WTC11 (cell line): ENCODE measurements at regions not wholly inside any gene's neighbourhood (a gene's known extent, or its start where the extent isn't known, plus 50 kb on each side); places are given as distances from the start of the nearest gene placed in this dataset.

Experiments
- ATAC-seq: fragments of 200-7000 bp; cut with Tn5 transposase; 2 replicates; pipeline ENCODE4 v1.10.0; 2021; ENCODE audit warnings: mild to moderate bottlenecking, moderate library complexity
- CTCF ChIA-PET: fragments of 300-600 bp; sonication (Branson Sonifier 250); formaldehyde crosslinking; loops from one replicate; lab custom pipeline; 2021; ENCODE audit warnings: antibody characterized with exemption; lab: Charles Lee
- POLR2A ChIA-PET: fragments of 350-600 bp; sonication (Branson Sonifier 250); formaldehyde crosslinking; loops from one replicate; lab custom pipeline; 2021; ENCODE audit warnings: antibody characterized with exemption; lab: Charles Lee
- DNase-seq: peaks from one replicate; pipeline ENCODE4 v3.0.0; 2021; ENCODE audit warnings: low spot score
- H3K27ac Mint-ChIP-seq: 2 replicates; pipeline ENCODE4 v1.8.0; 2021; ENCODE audit warnings: mixed read lengths
- H3K27me3 Mint-ChIP-seq: 2 replicates; pipeline ENCODE4 v1.8.0; 2021; ENCODE audit warnings: low read depth, mild to moderate bottlenecking, moderate library complexity, mixed read lengths
- H3K36me3 Mint-ChIP-seq: 2 replicates; pipeline ENCODE4 v1.8.0; 2021; ENCODE audit warnings: mixed read lengths
- H3K4me1 Mint-ChIP-seq: 2 replicates; pipeline ENCODE4 v1.8.0; 2022; ENCODE audit warnings: mixed read lengths
- H3K4me3 Mint-ChIP-seq: 2 replicates; pipeline ENCODE4 v1.8.0; 2021; ENCODE audit warnings: mild to moderate bottlenecking, moderate library complexity, mixed read lengths
- H3K9me3 Mint-ChIP-seq: 2 replicates; pipeline ENCODE4 v1.8.0; 2021; ENCODE audit warnings: mixed read lengths
- CREB1 ChIP-seq: sonication (generic); formaldehyde crosslinking; IDR thresholded peaks from 2 replicates; pipeline ENCODE4 v1.8.0; 2023; ENCODE audit warnings: mild to moderate bottlenecking, missing genetic modification reagents
- ELF4 ChIP-seq: sonication (generic); formaldehyde crosslinking; IDR thresholded peaks from 2 replicates; pipeline ENCODE4 v1.8.1; 2022; ENCODE audit warnings: low read depth, mild to moderate bottlenecking, moderate library complexity, missing genetic modification reagents
- ETV6 ChIP-seq: sonication (generic); formaldehyde crosslinking; IDR thresholded peaks from 2 replicates; pipeline ENCODE4 v1.8.1; 2022; ENCODE audit warnings: mild to moderate bottlenecking, missing genetic modification reagents
- FOXJ3 ChIP-seq: sonication (generic); formaldehyde crosslinking; IDR thresholded peaks from 2 replicates; pipeline ENCODE4 v1.9.0; 2021; ENCODE audit warnings: missing genetic modification reagents, mild to moderate bottlenecking, borderline replicate concordance
- NFATC4 ChIP-seq: fragments of 250-450 bp; sonication (Bioruptor Pico); IDR thresholded peaks from 2 replicates; pipeline ENCODE4 v1.9.0; 2021; ENCODE audit warnings: mild to moderate bottlenecking
- RELA ChIP-seq: sonication (generic); formaldehyde crosslinking; IDR thresholded peaks from 2 replicates; pipeline ENCODE4 v1.8.1; 2022; ENCODE audit warnings: missing genetic modification reagents, mild to moderate bottlenecking, borderline replicate concordance
- RORB ChIP-seq: fragments of 250-450 bp; sonication (Bioruptor Pico); IDR thresholded peaks from 2 replicates; pipeline ENCODE4 v1.9.0; 2021; ENCODE audit warnings: mild to moderate bottlenecking
- SMAD3 ChIP-seq: sonication (generic); formaldehyde crosslinking; IDR thresholded peaks from 2 replicates; pipeline ENCODE4 v1.8.0; 2022; ENCODE audit warnings: missing genetic modification reagents, mild to moderate bottlenecking, borderline replicate concordance
- SOX15 ChIP-seq: fragments of 250-450 bp; sonication (Bioruptor Pico); IDR thresholded peaks from 2 replicates; pipeline ENCODE4 v1.9.0; 2021; ENCODE audit warnings: mild to moderate bottlenecking
- TCF7 ChIP-seq: sonication (generic); formaldehyde crosslinking; IDR thresholded peaks from 2 replicates; pipeline ENCODE4 v1.8.0; 2022; ENCODE audit warnings: mild to moderate bottlenecking, low read depth, missing genetic modification reagents, moderate library complexity
- TP53 ChIP-seq: sonication (generic); formaldehyde crosslinking; IDR thresholded peaks from 2 replicates; pipeline ENCODE4 v1.8.1; 2023; ENCODE audit warnings: mild to moderate bottlenecking, missing genetic modification reagents
- ZNF263 ChIP-seq: sonication (generic); formaldehyde crosslinking; IDR thresholded peaks from 2 replicates; pipeline ENCODE4 v1.8.1; 2022; ENCODE audit warnings: low read depth, mild to moderate bottlenecking, moderate library complexity, missing genetic modification reagents
- ZNF396 ChIP-seq: fragments of 250-450 bp; sonication (Bioruptor Pico); IDR thresholded peaks from 2 replicates; pipeline ENCODE4 v1.8.0; 2021; ENCODE audit warnings: mild to moderate bottlenecking, moderate library complexity, borderline replicate concordance
- ZNF416 ChIP-seq: fragments of 250-450 bp; sonication (Bioruptor Pico); IDR thresholded peaks from 2 replicates; pipeline ENCODE4 v1.9.0; 2021; ENCODE audit warnings: mild to moderate bottlenecking, inconsistent platforms
- TF ChIP-seq, protein P1 (sequence below): sonication (generic); formaldehyde crosslinking; IDR thresholded peaks from 2 replicates; pipeline ENCODE4 v1.8.1; 2023; ENCODE audit warnings: mild to moderate bottlenecking, missing genetic modification reagents
- TF ChIP-seq, protein P2 (sequence below): fragments of 250-450 bp; sonication (Bioruptor Pico); IDR thresholded peaks from 2 replicates; pipeline ENCODE4 v1.8.0; 2021; ENCODE audit warnings: mild to moderate bottlenecking
- TF ChIP-seq, protein P3 (sequence below): fragments of 200-600 bp; IDR thresholded peaks from 2 replicates; pipeline ENCODE4 v1.8.0; 2022; ENCODE audit warnings: antibody characterized with exemption
- TF ChIP-seq, protein P4 (sequence below): sonication (generic); formaldehyde crosslinking; IDR thresholded peaks from 2 replicates; pipeline ENCODE4 v1.8.1; 2023; ENCODE audit warnings: mild to moderate bottlenecking, missing genetic modification reagents, moderate library complexity
- TF ChIP-seq, protein P5 (sequence below): sonication (generic); formaldehyde crosslinking; IDR thresholded peaks from 2 replicates; pipeline ENCODE4 v1.8.0; 2022; ENCODE audit warnings: mild to moderate bottlenecking, missing genetic modification reagents
- TF ChIP-seq, protein P6 (sequence below): sonication (generic); formaldehyde crosslinking; IDR thresholded peaks from 2 replicates; pipeline ENCODE4 v1.8.0; 2022; ENCODE audit warnings: mild to moderate bottlenecking, missing genetic modification reagents
- TF ChIP-seq, protein P7 (sequence below): sonication (generic); formaldehyde crosslinking; IDR thresholded peaks from 2 replicates; pipeline ENCODE4 v1.8.0; 2022; ENCODE audit warnings: mild to moderate bottlenecking, missing genetic modification reagents

DNA sequence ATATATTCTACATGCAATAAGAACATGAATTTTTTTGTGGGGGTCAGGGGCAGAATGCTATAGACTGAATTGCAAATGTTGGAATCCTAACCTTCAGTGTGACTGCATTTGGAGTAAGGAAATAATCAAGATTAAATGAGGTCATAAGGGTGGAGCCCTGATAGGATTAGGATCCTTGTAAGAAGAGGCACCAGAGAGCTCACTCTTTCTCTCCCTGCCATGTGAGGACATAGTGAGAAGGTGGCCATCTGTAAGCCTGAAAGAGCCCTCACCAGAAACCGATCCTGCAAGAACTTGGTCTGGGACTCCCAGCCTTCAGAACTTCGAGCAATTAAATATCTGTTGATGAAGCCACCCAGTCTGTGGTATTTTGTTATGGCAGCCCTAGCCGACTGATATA is 70.3 kb upstream of the SOX13 start:
- ATAC-seq = no peak
- H3K9me3 Mint-ChIP-seq = peaks cover 16% of the 10 kb centered on the region
- CTCF ChIA-PET = no interaction called here
- no peak overlapping the region for H3K27ac Mint-ChIP-seq
- H3K4me3 Mint-ChIP-seq = no peak overlapping the region
- TF ChIP-seq, protein P1, sequence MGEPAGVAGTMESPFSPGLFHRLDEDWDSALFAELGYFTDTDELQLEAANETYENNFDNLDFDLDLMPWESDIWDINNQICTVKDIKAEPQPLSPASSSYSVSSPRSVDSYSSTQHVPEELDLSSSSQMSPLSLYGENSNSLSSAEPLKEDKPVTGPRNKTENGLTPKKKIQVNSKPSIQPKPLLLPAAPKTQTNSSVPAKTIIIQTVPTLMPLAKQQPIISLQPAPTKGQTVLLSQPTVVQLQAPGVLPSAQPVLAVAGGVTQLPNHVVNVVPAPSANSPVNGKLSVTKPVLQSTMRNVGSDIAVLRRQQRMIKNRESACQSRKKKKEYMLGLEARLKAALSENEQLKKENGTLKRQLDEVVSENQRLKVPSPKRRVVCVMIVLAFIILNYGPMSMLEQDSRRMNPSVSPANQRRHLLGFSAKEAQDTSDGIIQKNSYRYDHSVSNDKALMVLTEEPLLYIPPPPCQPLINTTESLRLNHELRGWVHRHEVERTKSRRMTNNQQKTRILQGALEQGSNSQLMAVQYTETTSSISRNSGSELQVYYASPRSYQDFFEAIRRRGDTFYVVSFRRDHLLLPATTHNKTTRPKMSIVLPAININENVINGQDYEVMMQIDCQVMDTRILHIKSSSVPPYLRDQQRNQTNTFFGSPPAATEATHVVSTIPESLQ (CRISPR knock-in tag) = no peak
- no peak for TF ChIP-seq SMAD3 (CRISPR knock-in tag)
- TF ChIP-seq, protein P2, sequence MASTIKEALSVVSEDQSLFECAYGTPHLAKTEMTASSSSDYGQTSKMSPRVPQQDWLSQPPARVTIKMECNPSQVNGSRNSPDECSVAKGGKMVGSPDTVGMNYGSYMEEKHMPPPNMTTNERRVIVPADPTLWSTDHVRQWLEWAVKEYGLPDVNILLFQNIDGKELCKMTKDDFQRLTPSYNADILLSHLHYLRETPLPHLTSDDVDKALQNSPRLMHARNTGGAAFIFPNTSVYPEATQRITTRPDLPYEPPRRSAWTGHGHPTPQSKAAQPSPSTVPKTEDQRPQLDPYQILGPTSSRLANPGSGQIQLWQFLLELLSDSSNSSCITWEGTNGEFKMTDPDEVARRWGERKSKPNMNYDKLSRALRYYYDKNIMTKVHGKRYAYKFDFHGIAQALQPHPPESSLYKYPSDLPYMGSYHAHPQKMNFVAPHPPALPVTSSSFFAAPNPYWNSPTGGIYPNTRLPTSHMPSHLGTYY = no peak
- POLR2A ChIA-PET = no interaction called here
- H3K36me3 Mint-ChIP-seq = peaks cover 15% of the 10 kb centered on the region
- H3K4me1 Mint-ChIP-seq = peaks cover 35% of the 10 kb centered on the region
- peaks cover 8% of the 10 kb centered on the region for H3K27me3 Mint-ChIP-seq
- no peak for DNase-seq

DNA sequence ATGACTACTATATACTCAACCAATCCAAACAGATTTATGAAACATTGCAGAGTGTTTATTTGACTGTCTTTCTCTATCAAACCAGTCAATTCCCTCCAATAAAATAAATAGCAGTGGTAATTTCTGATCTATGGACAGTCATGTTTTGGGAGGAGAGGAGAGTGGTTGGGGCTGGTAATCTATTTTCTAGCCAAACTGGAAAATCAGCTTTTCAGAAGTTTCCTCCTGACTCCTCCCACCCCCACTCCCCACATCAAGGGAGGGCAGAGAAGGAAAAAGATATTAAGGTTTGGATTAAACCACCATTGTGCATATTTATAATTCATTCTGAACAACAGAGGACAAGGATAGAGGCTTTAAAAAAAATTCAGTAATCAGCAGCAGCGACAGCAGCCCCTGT is 69.4 kb upstream of the SOX13 start:
- Mint-ChIP-seq H3K27me3 (peaks cover 2% of the 10 kb centered on the region; the same call in 1 of the 2 replicates), H3K27ac (no peak overlapping the region; the same call in 1 of the 2 replicates), H3K4me3 (no peak overlapping the region), H3K4me1 (peaks cover 31% of the 10 kb centered on the region), H3K36me3 (peaks cover 15% of the 10 kb centered on the region), H3K9me3 (peaks cover 16% of the 10 kb centered on the region)
- peak; percentile 51 for ATAC-seq
- CTCF ChIA-PET = interaction anchor here (0.7 to 0.9 kb wide), 2 partner anchors 10 to 132 kb away, joined by 3 read pairs; no protein-coding TSS in a partner anchor
- POLR2A ChIA-PET = no interaction called here
- TF ChIP-seq, protein P3, sequence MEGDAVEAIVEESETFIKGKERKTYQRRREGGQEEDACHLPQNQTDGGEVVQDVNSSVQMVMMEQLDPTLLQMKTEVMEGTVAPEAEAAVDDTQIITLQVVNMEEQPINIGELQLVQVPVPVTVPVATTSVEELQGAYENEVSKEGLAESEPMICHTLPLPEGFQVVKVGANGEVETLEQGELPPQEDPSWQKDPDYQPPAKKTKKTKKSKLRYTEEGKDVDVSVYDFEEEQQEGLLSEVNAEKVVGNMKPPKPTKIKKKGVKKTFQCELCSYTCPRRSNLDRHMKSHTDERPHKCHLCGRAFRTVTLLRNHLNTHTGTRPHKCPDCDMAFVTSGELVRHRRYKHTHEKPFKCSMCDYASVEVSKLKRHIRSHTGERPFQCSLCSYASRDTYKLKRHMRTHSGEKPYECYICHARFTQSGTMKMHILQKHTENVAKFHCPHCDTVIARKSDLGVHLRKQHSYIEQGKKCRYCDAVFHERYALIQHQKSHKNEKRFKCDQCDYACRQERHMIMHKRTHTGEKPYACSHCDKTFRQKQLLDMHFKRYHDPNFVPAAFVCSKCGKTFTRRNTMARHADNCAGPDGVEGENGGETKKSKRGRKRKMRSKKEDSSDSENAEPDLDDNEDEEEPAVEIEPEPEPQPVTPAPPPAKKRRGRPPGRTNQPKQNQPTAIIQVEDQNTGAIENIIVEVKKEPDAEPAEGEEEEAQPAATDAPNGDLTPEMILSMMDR = no peak
- TF ChIP-seq TCF7 (no peak), RELA (CRISPR knock-in tag) (no peak), TP53 (CRISPR knock-in tag) (no peak), FOXJ3 (CRISPR knock-in tag) (no peak), SOX15 (no peak), ZNF396 (no peak)
- no peak for DNase-seq

DNA sequence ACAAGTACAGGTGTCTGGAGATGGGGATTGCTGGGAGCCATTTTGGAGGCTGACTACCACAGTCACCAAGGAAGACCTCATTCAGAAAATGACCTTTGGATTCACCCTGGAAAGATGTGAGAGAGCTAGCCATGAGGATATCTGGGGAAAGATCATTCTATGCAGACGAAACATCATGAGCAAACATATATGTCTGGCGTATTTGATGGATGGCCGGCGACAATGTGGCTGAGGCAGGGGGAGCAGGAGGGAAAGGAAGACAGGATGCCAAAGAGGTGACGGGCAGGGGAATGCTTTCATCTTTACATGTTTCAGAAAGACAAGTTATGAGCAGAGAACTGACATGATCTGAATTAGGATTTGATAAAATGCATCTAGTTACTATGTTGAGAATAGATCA is 61.5 kb upstream of the SOX13 start:
- H3K4me1 Mint-ChIP-seq = peaks cover 5% of the 10 kb centered on the region
- TF ChIP-seq CREB1 (CRISPR knock-in tag) (no peak), NFATC4 (CRISPR knock-in tag) (no peak)
- H3K27ac Mint-ChIP-seq = no peak overlapping the region
- H3K36me3 Mint-ChIP-seq = no peaks in the 10 kb centered on the region
- no peak for ATAC-seq
- DNase-seq = no peak
- ChIA-PET POLR2A (no interaction called here), CTCF (no interaction called here)
- H3K4me3 Mint-ChIP-seq = no peak overlapping the region
- no peaks in the 10 kb centered on the region for H3K27me3 Mint-ChIP-seq
- H3K9me3 Mint-ChIP-seq = no peaks in the 10 kb centered on the region

DNA sequence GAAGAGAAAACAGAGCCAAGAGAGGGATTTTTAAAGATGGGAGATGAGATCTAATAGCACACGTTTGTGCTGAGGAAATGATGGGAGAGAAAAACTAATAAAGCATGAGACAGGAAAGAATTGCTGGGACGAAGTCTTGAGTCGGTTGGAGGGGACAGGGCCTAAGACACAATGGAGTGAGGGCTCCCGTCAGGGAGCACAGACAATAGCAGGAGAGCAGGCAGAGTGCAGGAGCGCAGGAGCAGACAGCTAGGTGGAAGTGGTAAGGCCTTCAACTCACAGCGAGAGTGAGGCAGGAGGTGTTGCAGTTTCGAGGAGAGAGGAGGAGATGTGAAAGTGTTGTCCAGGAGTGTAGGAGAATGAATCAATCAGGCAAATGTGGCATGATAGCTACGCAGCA is 59.9 kb upstream of the SOX13 start:
- Mint-ChIP-seq H3K36me3 (no peaks in the 10 kb centered on the region), H3K4me3 (no peak overlapping the region), H3K27ac (no peak overlapping the region), H3K4me1 (peaks cover 19% of the 10 kb centered on the region), H3K9me3 (no peaks in the 10 kb centered on the region), H3K27me3 (0 out of 2 replicates have a peak, but pooled peaks cover 6% of the 10 kb centered on the region)
- no peak for DNase-seq
- POLR2A ChIA-PET = interaction anchor here (0.6 kb wide), 1 partner anchor 68 kb away, joined by 3 read pairs; no protein-coding TSS in a partner anchor
- CTCF ChIA-PET = interaction anchor here (1.0 to 1.6 kb wide), 3 partner anchors 10 to 150 kb away, joined by 3 read pairs; no protein-coding TSS in a partner anchor
- peak; percentile 95 for ATAC-seq
- TF ChIP-seq ZNF263 (CRISPR knock-in tag) = peak; percentile 85; the same call in 1 of the 2 replicates
- TF ChIP-seq, protein P4, sequence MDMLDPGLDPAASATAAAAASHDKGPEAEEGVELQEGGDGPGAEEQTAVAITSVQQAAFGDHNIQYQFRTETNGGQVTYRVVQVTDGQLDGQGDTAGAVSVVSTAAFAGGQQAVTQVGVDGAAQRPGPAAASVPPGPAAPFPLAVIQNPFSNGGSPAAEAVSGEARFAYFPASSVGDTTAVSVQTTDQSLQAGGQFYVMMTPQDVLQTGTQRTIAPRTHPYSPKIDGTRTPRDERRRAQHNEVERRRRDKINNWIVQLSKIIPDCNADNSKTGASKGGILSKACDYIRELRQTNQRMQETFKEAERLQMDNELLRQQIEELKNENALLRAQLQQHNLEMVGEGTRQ (CRISPR knock-in tag) = no peak
- TF ChIP-seq, protein P5, sequence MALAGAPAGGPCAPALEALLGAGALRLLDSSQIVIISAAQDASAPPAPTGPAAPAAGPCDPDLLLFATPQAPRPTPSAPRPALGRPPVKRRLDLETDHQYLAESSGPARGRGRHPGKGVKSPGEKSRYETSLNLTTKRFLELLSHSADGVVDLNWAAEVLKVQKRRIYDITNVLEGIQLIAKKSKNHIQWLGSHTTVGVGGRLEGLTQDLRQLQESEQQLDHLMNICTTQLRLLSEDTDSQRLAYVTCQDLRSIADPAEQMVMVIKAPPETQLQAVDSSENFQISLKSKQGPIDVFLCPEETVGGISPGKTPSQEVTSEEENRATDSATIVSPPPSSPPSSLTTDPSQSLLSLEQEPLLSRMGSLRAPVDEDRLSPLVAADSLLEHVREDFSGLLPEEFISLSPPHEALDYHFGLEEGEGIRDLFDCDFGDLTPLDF (CRISPR knock-in tag) = no peak
- no peak for TF ChIP-seq ELF4 (CRISPR knock-in tag)
- no peak for TF ChIP-seq RORB
- no peak for TF ChIP-seq ZNF416 (CRISPR knock-in tag)
- TF ChIP-seq, protein P6, sequence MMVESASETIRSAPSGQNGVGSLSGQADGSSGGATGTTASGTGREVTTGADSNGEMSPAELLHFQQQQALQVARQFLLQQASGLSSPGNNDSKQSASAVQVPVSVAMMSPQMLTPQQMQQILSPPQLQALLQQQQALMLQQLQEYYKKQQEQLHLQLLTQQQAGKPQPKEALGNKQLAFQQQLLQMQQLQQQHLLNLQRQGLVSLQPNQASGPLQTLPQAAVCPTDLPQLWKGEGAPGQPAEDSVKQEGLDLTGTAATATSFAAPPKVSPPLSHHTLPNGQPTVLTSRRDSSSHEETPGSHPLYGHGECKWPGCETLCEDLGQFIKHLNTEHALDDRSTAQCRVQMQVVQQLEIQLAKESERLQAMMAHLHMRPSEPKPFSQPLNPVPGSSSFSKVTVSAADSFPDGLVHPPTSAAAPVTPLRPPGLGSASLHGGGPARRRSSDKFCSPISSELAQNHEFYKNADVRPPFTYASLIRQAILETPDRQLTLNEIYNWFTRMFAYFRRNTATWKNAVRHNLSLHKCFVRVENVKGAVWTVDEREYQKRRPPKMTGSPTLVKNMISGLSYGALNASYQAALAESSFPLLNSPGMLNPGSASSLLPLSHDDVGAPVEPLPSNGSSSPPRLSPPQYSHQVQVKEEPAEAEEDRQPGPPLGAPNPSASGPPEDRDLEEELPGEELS (CRISPR knock-in tag) = no peak
- 0 out of 2 replicates have a peak, but pooled peaks have one; percentile 19 for TF ChIP-seq ETV6
- TF ChIP-seq, protein P7, sequence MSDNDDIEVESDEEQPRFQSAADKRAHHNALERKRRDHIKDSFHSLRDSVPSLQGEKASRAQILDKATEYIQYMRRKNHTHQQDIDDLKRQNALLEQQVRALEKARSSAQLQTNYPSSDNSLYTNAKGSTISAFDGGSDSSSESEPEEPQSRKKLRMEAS (CRISPR knock-in tag) = no peak
